IPS DF 19.7 (cell line): ENCODE measurements at regions not wholly inside any gene's neighbourhood (a gene's known extent, or its start where the extent isn't known, plus 50 kb on each side); places are given as distances from the start of the nearest gene placed in this dataset.
"Not testable (repeated sequence)": the region's sequence is repeated elsewhere in the genome, so short reads cannot be mapped to it uniquely, and the experiment has no call there.

ENCODE experiments used
- DNase-seq: peaks from one replicate; pipeline ENCODE4 v3.0.0-alpha.2; 2013; ENCODE audit warnings: low read depth, low spot score

DNA sequence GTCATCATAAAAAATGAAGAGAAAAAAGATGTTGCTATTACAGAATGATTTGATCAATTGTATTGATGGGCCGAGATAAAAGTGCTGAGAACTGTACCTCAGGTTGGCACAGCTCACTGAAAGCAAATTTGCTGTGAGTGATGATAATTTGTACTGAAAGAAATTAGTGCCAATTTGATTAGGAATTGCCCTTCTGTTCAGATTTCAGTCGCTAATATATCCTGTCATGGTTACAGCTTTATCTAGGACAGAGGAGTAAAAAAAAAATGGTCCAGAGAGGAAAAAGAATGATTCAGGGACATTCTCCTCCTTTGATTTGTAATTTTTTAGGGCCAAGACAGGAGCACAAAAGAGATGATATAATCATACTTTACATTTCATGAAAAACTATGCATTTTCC is 1264.2 kb downstream of the ROBO2 start:
- no peak for DNase-seq

- no peak for DNase-seq
Measured at GRCh38 chr3:78312851-78313250, 1273.0 kb downstream of the ROBO2 start.

GRCh38 chr3:78313332-78313731 is 1273.4 kb downstream of the ROBO2 start:
- no peak for DNase-seq

DNA sequence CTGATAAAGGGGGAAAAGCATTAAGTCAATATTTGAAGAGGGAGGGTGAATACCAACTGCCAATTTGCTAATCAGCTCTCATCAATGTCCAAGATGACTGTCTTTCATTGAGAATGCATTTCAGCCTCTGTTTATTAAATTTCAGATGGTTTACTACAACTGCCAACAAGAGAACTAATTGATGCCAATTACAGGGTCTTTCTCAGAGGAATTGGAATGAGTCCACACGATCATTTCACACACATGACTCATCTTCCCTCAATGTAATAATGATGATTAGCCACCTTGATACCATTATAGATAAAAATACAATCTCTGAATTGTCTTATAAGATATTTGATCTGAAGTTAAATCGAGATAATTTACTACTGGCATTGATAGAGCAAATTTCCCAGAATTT is 1274.4 kb downstream of the ROBO2 start:
- no peak for DNase-seq

DNA sequence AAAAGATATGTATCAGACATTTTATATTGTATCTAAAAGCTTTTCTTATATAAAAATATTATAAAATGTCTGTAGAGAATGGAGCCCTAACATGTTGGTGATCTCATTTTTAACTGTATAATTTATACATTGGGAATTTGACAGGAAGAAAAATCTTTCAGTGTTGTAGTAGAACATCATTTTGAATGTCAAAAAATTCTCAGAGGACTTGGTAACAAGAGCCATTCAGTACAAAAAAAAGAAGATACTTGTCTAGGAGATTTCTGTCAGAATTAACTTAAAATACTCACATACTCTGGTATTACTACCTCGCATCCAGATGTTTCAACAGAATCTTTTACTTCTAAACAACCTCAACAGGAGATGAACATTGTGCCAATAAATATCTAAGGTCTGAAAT is 1277.9 kb downstream of the ROBO2 start:
- DNase-seq, result no peak

GRCh38 chr3:78322780-78323179 is 1282.9 kb downstream of the ROBO2 start:
- peak; percentile 74 for DNase-seq

DNA sequence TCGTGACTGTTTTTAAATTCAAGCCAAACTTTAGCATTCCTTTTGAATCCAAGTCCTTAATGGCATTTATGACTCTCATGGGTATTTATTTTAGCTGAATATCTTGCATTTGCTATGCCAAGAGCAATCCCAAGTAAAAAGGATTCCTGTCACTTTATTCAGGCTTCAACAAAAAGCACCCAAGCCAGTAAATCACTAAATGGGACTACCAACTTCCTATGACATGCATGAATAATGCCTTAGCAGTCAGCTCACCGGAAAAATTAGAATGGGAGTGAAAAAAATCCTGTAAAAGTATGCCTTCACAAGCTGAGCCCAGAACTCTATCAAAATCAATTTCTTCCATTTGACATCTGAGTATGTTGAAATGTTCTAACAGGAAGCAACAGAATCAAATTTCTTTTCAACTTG is 1297.9 kb downstream of the ROBO2 start:
- DNase-seq, result no peak

- no peak for DNase-seq
Measured at GRCh38 chr3:78338405-78338804, 1298.5 kb downstream of the ROBO2 start.

DNA sequence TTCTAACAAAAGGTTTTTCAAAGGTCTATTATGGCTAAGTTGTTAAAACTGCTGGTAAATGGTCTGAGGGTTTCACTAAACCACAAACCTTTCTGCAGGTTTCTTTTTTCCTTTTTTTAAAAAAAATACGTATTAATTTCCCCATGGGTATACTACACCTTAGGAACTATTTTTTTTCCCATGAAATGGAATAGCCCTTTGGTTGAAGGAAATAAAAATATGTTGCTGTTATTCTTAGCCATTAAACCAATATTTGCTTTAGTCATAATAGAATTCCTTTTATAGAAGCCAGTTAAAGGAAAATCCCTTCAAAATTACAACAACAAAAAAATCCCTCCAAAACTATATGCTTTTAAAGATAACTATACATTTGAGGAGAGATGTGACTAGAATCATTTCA is 1303.3 kb downstream of the ROBO2 start:
- no peak for DNase-seq

- DNase-seq, result not testable (repeated sequence)
Measured at GRCh38 chr3:78344267-78344666, 1304.4 kb downstream of the ROBO2 start.

DNA sequence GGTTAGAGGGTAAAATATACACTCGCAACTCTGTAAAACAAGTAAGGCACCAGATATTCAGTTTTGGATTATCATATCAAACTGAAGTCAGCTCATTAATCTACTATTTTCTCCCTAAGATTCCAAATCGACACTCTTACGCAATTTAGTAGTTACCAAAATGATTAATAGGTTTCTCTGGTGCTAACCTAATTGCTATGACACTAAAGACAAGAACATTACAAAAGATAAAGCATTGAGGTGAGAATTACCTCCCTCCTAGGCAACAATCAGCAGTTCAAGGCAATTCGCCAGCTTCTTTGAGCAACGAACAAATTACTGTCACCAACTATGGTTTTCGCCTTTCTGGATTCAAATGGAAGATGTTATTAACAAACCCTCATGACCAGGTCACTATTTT is 1305.0 kb downstream of the ROBO2 start:
- DNase-seq, result no peak

GRCh38 chr3:78347176-78347575 is 1307.3 kb downstream of the ROBO2 start:
- no peak for DNase-seq

DNA sequence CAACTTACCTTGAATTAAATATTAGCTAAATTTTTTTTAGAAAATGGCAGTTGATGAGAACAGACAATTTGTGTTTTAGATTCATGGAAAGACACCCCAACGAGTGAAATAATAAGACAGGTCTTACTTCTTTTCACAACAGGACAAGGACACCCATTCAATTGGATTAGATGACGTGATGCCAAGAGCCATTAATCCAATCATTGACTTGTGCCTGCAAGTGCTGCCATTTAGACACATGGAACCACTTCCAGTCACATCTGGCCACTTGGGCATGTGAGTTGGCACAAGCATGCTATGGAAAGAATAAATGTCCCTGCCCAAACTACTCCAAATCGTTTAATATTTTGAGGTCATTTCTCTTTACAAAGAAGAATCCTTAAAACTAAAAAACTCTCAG is 1308.8 kb downstream of the ROBO2 start:
- DNase-seq, result no peak

DNA sequence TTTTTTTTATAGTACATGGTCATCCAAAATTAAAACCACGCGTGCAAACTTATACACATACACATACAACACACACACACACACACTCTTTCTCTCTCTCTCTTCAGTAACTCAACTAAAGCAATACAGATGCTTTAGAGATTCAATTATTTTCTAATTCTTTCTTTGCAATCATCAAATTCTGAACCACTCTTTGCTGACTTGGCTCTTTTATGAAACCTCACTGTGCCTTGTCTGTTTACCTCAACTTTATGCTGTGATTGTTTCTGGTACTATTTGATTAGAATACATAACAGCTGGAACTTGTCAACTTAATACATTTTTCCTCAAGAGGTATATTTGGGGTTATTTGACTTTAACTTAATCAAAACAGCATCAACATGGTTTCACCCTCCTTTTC is 1309.7 kb downstream of the ROBO2 start:
- no peak for DNase-seq

GRCh38 chr3:78351334-78351733 is 1311.4 kb downstream of the ROBO2 start:
- no peak for DNase-seq

DNA sequence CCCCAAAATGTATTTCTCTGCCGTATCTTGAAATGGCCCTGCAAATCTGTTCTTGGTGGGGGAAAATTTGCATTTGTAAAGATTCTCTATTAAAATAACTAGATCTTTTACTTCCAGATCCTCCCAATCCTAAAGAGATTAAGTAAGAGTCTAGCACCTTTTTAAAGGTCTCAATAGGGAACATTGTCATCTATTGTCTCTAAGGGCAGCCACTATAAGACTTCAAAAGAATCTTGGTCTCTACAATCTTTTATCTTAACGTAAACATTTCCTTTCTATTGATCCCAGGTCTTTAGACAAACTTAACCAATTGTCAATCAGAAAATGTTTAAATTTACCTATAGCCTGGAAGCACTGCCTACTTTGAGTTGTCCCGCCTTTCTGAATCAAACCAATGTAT is 1313.3 kb downstream of the ROBO2 start:
- DNase-seq, result no peak

- DNase-seq, result no peak
Measured at GRCh38 chr3:78360849-78361248, 1321.0 kb downstream of the ROBO2 start.

DNA sequence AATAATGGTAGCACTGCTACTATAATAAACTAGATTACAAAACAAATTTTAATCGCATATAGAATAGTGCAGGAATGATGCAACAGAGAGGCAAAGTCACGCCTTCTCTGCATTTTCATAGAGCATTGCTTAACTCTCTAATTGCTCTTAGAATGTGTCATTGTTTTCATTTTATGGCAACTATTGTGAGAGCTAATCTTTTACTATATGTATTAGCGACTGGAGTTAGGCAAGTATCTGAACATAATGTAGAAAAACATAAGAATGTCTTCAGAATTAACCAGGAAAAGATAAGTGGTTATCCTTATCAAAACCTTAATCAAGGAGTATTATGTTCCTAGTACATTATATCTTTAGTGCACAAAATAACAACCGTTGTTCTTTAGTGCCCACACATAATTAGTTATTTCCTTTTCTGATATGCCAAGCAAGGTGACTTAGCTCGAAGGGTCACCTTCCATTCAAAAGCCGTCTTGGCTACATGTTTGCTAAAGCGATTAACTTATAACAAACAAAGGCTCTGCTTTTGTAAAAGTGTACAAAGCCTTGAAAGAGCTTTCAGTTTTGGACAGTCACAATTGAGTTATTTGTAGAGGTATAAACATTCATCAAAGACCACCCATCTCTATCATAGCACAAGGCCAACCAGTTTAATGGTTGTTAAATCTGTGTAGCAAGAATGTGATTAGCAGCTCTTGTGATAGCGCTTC is 1328.9 kb downstream of the ROBO2 start:
- DNase-seq, result no peak

- DNase-seq, result no peak
Measured at GRCh38 chr3:78390221-78390620, 1350.3 kb downstream of the ROBO2 start.

DNA sequence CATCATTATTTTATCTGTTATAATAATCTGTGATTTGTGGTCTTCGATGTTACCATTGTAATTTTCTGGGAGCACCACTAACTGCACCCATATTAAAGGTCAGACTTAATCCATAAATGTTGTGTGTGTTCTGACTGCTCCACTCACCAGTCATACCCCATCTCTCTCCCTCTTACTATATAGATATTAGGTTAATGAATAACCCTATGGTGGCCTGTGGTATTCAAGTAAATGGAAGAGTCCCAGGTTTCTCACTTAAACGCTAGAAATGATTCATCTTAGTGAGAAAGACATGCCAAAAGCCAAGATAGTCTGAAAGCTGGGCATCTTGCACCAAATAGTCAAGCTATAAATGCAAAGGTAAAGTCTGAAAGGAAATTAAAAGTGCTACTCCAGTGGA is 1358.5 kb downstream of the ROBO2 start:
- DNase-seq, result no peak

DNA sequence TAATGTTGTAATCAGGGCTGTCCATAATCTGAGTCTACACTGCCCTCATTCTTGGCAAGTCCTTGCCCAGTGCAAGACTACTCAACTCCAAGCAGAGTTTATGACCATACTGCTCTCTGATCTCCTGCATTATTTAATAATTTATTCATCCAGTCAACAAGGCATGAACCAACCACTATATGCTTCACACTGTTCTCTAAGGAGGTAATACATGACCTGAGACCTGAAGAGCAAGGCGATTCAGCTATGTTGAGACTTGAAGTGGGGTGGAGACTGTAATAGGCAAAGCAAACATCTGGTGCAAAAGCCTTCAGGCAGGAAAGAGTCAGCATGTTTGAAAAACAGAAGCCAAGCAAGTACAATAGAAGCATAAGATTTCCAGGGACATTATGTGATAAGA is 1362.8 kb downstream of the ROBO2 start:
- DNase-seq, result no peak

DNA sequence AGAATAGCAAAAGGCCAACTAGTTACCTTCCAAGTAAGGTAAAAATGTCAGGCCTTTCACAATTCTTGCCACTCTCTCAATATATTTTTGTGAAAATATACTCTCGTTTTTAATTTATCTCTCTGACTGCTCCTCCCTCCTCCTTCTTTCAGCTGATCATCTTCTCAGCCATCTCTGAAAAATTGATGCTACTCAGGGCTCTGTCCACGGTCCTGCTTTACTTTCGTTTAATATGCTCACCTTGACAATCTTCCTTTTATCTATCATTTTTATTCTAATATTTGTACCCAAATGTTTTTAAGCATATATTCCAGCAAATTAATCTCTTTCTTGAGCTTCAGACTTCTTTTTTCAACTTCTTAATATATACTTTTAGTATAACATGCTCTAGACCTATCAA is 1362.1 kb downstream of the ROBO1 start:
- no peak for DNase-seq

- DNase-seq, result no peak
Measured at GRCh38 chr3:78406396-78406795, 1361.4 kb downstream of the ROBO1 start.

DNA sequence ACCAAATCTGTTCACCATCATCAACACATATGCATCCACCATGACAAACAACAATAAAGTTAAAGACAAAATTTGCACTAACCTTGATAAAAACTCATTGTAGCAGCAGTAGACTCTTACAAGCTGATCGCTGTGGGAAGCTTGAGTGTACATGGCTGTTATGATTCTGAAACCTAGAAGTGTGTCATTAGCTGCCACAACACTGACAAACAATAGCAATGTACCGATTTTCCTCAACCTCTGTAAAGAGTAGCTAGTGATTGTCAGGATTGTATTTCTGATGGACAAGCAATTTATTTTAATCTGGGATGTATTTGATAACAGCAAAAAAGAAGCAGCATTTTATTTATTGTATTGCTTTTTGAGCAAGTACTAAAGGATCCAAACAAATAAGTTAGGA is 1357.7 kb downstream of the ROBO1 start:
- no peak for DNase-seq
